Stomach smooth muscle (tissue), 2 donors: ENCODE measurements at regions not wholly inside any gene's neighbourhood (a gene's known extent, or its start where the extent isn't known, plus 50 kb on each side); places are given as distances from the start of the nearest gene placed in this dataset.
"Not testable (repeated sequence)": the region's sequence is repeated elsewhere in the genome, so short reads cannot be mapped to it uniquely, and the experiment has no call there.

Source experiments
- H3K27ac ChIP-seq: one replicate; pipeline ENCODE4 v1.7.0; 2013; ENCODE audit warnings: mild to moderate bottlenecking, low read length, inconsistent platforms
- H3K27me3 ChIP-seq, 2 donors: one replicate each; pipeline ENCODE4 v1.7.0; 2013; ENCODE audit warnings: low read length in 2 of 2; ENCODE audit not compliant: insufficient read depth in 2 of 2, control insufficient read depth in 1 of 2
- H3K36me3 ChIP-seq, 2 donors: one replicate each; pipeline ENCODE4 v1.7.0; 2013; ENCODE audit warnings: low read length in 2 of 2; ENCODE audit not compliant: control insufficient read depth in 2 of 2, insufficient read depth in 2 of 2
- H3K4me1 ChIP-seq: one replicate; pipeline ENCODE4 v1.7.0; 2013; ENCODE audit warnings: low read length; ENCODE audit not compliant: control insufficient read depth, insufficient read depth
- H3K4me3 ChIP-seq, 2 donors: one replicate each; pipeline ENCODE4 v1.7.0; 2013; ENCODE audit warnings: low read length in 2 of 2
- H3K9ac ChIP-seq, 2 donors: one replicate each; pipeline ENCODE4 v1.7.0; 2013; ENCODE audit warnings: low read length in 2 of 2, mild to moderate bottlenecking in 1 of 2
- H3K9me3 ChIP-seq, 2 donors: one replicate each; pipeline ENCODE4 v1.7.0; 2013; ENCODE audit warnings: low read length in 2 of 2; ENCODE audit not compliant: control insufficient read depth in 2 of 2
- donor health status: healthy.
- donor health status: Pancreatic carcinoma.

GRCh38 chr11:122202951-122203456, 87.0 kb upstream of the BLID start:
- no peaks in the 10 kb centered on the region for H3K36me3 ChIP-seq
- no peaks in the 10 kb centered on the region for H3K9me3 ChIP-seq
- peak overlapping the region; percentile 73 to 79 for H3K9ac ChIP-seq
- H3K27ac ChIP-seq = peak overlapping the region; percentile 55
- no peaks in the 10 kb centered on the region for H3K27me3 ChIP-seq
- peaks cover 30% of the 10 kb centered on the region for H3K4me1 ChIP-seq
- peak overlapping the region; percentile 81 to 87 for H3K4me3 ChIP-seq

- Histone ChIP-seq H3K4me3 (peak overlapping the region; percentile 81 to 87), H3K4me1 (peaks cover 23% of the 10 kb centered on the region), H3K9me3 (no peaks in the 10 kb centered on the region), H3K27me3 (no peaks in the 10 kb centered on the region), H3K36me3 (no peaks in the 10 kb centered on the region), H3K9ac (peak overlapping the region; percentile 73 to 79), H3K27ac (peak overlapping the region; percentile 55)
Observed at GRCh38 chr11:122202161-122202950, 86.3 kb upstream of the BLID start.

GRCh38 chr11:122201106-122201505, 85.1 kb upstream of the BLID start:
- H3K4me1 ChIP-seq = peaks cover 20% of the 10 kb centered on the region
- H3K27ac ChIP-seq = no peak overlapping the region
- peak overlapping the region in 1 of 2 donors; percentile 24 for H3K9ac ChIP-seq

GRCh38 chr11:122199661-122200060, 83.6 kb upstream of the BLID start:
- Histone ChIP-seq H3K27me3 (no peaks in the 10 kb centered on the region), H3K27ac (no peak overlapping the region), H3K9ac (no peak overlapping the region), H3K9me3 (no peaks in the 10 kb centered on the region), H3K4me3 (no peak overlapping the region), H3K4me1 (peaks cover 25% of the 10 kb centered on the region), H3K36me3 (no peaks in the 10 kb centered on the region)

More at GRCh38 chr11:122201106-122201505, 85.1 kb upstream of the BLID start:
- Histone ChIP-seq H3K36me3 (no peaks in the 10 kb centered on the region), H3K9me3 (no peaks in the 10 kb centered on the region), H3K4me3 (peak overlapping the region; percentile 59 to 87), H3K27me3 (no peaks in the 10 kb centered on the region)

- Histone ChIP-seq H3K27me3 (no peaks in the 10 kb centered on the region), H3K9ac (no peak overlapping the region), H3K36me3 (no peaks in the 10 kb centered on the region), H3K4me1 (peaks cover 25% of the 10 kb centered on the region), H3K9me3 (no peaks in the 10 kb centered on the region), H3K4me3 (no peak overlapping the region), H3K27ac (no peak overlapping the region)
Observed at GRCh38 chr11:122198291-122198983, 82.4 kb upstream of the BLID start.

- H3K27ac ChIP-seq = no peak overlapping the region
- no peak overlapping the region for H3K9ac ChIP-seq
- peaks cover 17% of the 10 kb centered on the region for H3K4me1 ChIP-seq
Observed at GRCh38 chr11:122197066-122197987, 81.3 kb upstream of the BLID start.

GRCh38 chr11:122195790-122196189, 79.8 kb upstream of the BLID start:
- H3K27me3 ChIP-seq = no peaks in the 10 kb centered on the region
- no peak overlapping the region for H3K27ac ChIP-seq
- peak overlapping the region in 1 of 2 donors; percentile 16 for H3K4me3 ChIP-seq
- H3K4me1 ChIP-seq = peaks cover 5% of the 10 kb centered on the region
- no peak overlapping the region for H3K9ac ChIP-seq
- H3K36me3 ChIP-seq = no peaks in the 10 kb centered on the region
- no peaks in the 10 kb centered on the region for H3K9me3 ChIP-seq

More at GRCh38 chr11:122197066-122197987, 81.3 kb upstream of the BLID start:
- Histone ChIP-seq H3K4me3 (no peak overlapping the region), H3K9me3 (no peaks in the 10 kb centered on the region), H3K36me3 (no peaks in the 10 kb centered on the region), H3K27me3 (no peaks in the 10 kb centered on the region)

- not testable (repeated sequence) for H3K27me3 ChIP-seq, H3K9me3 ChIP-seq, H3K4me1 ChIP-seq, H3K9ac ChIP-seq, H3K4me3 ChIP-seq, H3K27ac ChIP-seq, H3K36me3 ChIP-seq
Observed at GRCh38 chr11:122193881-122194480, 78.0 kb upstream of the BLID start.

- no peaks in the 10 kb centered on the region for H3K36me3 ChIP-seq
- peaks cover 5% of the 10 kb centered on the region for H3K4me1 ChIP-seq
- no peak overlapping the region for H3K9ac ChIP-seq
- H3K4me3 ChIP-seq = no peak overlapping the region
- H3K9me3 ChIP-seq = no peaks in the 10 kb centered on the region
- no peak overlapping the region for H3K27ac ChIP-seq
- H3K27me3 ChIP-seq = no peaks in the 10 kb centered on the region
Observed at GRCh38 chr11:122193457-122193856, 77.4 kb upstream of the BLID start.
